Stimulated activated CD4-positive, alpha-beta T cell treated with anti-CD3 and anti-CD28 coated beads, Interleukin-15, amount 100 ng/mL, for 48 hours (primary cell): ENCODE measurements at regions not wholly inside any gene's neighbourhood (a gene's known extent, or its start where the extent isn't known, plus 50 kb on each side); places are given as distances from the start of the nearest gene placed in this dataset.
"Not testable (repeated sequence)": the region's sequence is repeated elsewhere in the genome, so short reads cannot be mapped to it uniquely, and the experiment has no call there.

ENCODE experiments used
- DNase-seq, 2 donors: peaks; one replicate each; pipeline ENCODE4 v3.0.0-alpha.2; 2020; ENCODE audit warnings: low read depth in 2 of 2

GRCh38 chr4:26208237-26208994 lies 112.4 kb upstream of the RBPJ start:
- DNase-seq = no peak

GRCh38 chr4:26209378-26209777 lies 111.4 kb upstream of the RBPJ start:
- not testable (repeated sequence) for DNase-seq

- no peak for DNase-seq
Measured at GRCh38 chr4:26212528-26212927, 108.3 kb upstream of the RBPJ start.

- no peak for DNase-seq
Measured at GRCh38 chr4:26213317-26213716, 107.5 kb upstream of the RBPJ start.

GRCh38 chr4:26214994-26215393 lies 105.8 kb upstream of the RBPJ start:
- DNase-seq = no peak

- DNase-seq = no peak
Measured at GRCh38 chr4:26215725-26216124, 105.1 kb upstream of the RBPJ start.

GRCh38 chr4:26217481-26217880 lies 103.3 kb upstream of the RBPJ start:
- DNase-seq = no peak

GRCh38 chr4:26217961-26218676 lies 102.7 kb upstream of the RBPJ start:
- DNase-seq = no peak

- DNase-seq = no peak
Measured at GRCh38 chr4:26218677-26219605, 101.9 kb upstream of the RBPJ start.

- no peak for DNase-seq
Measured at GRCh38 chr4:26220696-26221095, 100.1 kb upstream of the RBPJ start.

- no peak for DNase-seq
Measured at GRCh38 chr4:26223155-26223554, 97.7 kb upstream of the RBPJ start.

- no peak for DNase-seq
Measured at GRCh38 chr4:26226629-26227376, 94.0 kb upstream of the RBPJ start.

- no peak for DNase-seq
Measured at GRCh38 chr4:26227601-26228229, 93.1 kb upstream of the RBPJ start.

- DNase-seq = no peak
Measured at GRCh38 chr4:26228883-26229282, 91.9 kb upstream of the RBPJ start.

- DNase-seq = no peak
Measured at GRCh38 chr4:26229974-26230373, 90.8 kb upstream of the RBPJ start.

GRCh38 chr4:26233350-26233749 lies 87.5 kb upstream of the RBPJ start:
- no peak for DNase-seq

GRCh38 chr4:26235500-26235899 lies 85.3 kb upstream of the RBPJ start:
- no peak for DNase-seq

GRCh38 chr4:26237916-26238315 lies 82.9 kb upstream of the RBPJ start:
- no peak for DNase-seq

GRCh38 chr4:26238426-26238777 lies 82.4 kb upstream of the RBPJ start:
- no peak for DNase-seq

- DNase-seq = no peak
Measured at GRCh38 chr4:26238778-26239679, 81.8 kb upstream of the RBPJ start.
